Stomach (tissue), 4 donors: ENCODE measurements at regions not wholly inside any gene's neighbourhood (a gene's known extent, or its start where the extent isn't known, plus 50 kb on each side); places are given as distances from the start of the nearest gene placed in this dataset.

Experiments used
- POLR2A ChIP-seq, 4 donors: fragments of 450-650 bp; IDR thresholded peaks; one replicate each; pipeline ENCODE4 v1.6.1; 2016; ENCODE audit warnings: antibody characterized with exemption in 4 of 4, control low read depth in 2 of 4, mild to moderate bottlenecking in 1 of 4, moderate library complexity in 1 of 4
- POLR2AphosphoS5 ChIP-seq, 3 donors: sonication (generic); formaldehyde crosslinking; IDR thresholded peaks; one replicate each; pipeline ENCODE4 v1.6.1; 2016; ENCODE audit warnings: antibody characterized with exemption in 3 of 3
- TF ChIP-seq, protein P1 (sequence below), 7 experiments: fragments of 450-650 bp in 4 of 7; fragments of 200-600 bp in 3 of 7; sonication (generic) in 3 of 7; IDR thresholded peaks; one replicate each; pipeline ENCODE4 v1.5.1; 2016 to 2019; ENCODE audit warnings: antibody characterized with exemption in 7 of 7, control low read depth in 2 of 7, mild to moderate bottlenecking in 1 of 7

GRCh38 chr19:28828276-28828870, 384.6 kb downstream of the UQCRFS1 start:
- TF ChIP-seq, protein P1, sequence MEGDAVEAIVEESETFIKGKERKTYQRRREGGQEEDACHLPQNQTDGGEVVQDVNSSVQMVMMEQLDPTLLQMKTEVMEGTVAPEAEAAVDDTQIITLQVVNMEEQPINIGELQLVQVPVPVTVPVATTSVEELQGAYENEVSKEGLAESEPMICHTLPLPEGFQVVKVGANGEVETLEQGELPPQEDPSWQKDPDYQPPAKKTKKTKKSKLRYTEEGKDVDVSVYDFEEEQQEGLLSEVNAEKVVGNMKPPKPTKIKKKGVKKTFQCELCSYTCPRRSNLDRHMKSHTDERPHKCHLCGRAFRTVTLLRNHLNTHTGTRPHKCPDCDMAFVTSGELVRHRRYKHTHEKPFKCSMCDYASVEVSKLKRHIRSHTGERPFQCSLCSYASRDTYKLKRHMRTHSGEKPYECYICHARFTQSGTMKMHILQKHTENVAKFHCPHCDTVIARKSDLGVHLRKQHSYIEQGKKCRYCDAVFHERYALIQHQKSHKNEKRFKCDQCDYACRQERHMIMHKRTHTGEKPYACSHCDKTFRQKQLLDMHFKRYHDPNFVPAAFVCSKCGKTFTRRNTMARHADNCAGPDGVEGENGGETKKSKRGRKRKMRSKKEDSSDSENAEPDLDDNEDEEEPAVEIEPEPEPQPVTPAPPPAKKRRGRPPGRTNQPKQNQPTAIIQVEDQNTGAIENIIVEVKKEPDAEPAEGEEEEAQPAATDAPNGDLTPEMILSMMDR (IDR thresholded peaks at IDR 0.05) = no peak
- no peak for TF ChIP-seq POLR2A (IDR thresholded peaks at IDR 0.05)
- TF ChIP-seq POLR2AphosphoS5 (IDR thresholded peaks at IDR 0.05) = no peak
